Right lobe of liver (tissue), 4 donors: ENCODE measurements at regions not wholly inside any gene's neighbourhood (a gene's known extent, or its start where the extent isn't known, plus 50 kb on each side); places are given as distances from the start of the nearest gene placed in this dataset.
A peak's percentile ranks its signal among the peaks of the same experiment; 100 is the strongest.

Source experiments
- CTCF ChIP-seq, 4 donors: fragments of 200-600 bp in 3 of 4; fragments of 450-650 bp in 1 of 4; IDR thresholded peaks; one replicate each; pipeline versions ENCODE4 v1.5.1 to v1.8.0; 2016 to 2022; ENCODE audit warnings: antibody characterized with exemption in 4 of 4, mild to moderate bottlenecking in 2 of 4
- POLR2A ChIP-seq: fragments of 450-650 bp; IDR thresholded peaks from one replicate; pipeline ENCODE4 v1.6.1; 2017; ENCODE audit warnings: antibody characterized with exemption, mild to moderate bottlenecking
- donor health status: DM: no; HTN: no; CAD: no.
- donor health status: DM: no; HTN: no; CAD: no.
- donor health status: DM: no; HTN: yes; CAD: no.

- peak in 1 of 4 donors; percentile 15 for TF ChIP-seq CTCF (IDR thresholded peaks at IDR 0.05)
- no peak for TF ChIP-seq POLR2A
These were observed 93.0 kb upstream of the PLPPR4 start for GRCh38 chr1:99171184-99171813.
